ENCODE measurements at regions not wholly inside any gene's neighbourhood (a gene's known extent, or its start where the extent isn't known, plus 50 kb on each side); places are given as distances from the start of the nearest gene placed in this dataset.
"Not testable (repeated sequence)": the region's sequence is repeated elsewhere in the genome, so short reads cannot be mapped to it uniquely, and the experiment has no call there.

DNA sequence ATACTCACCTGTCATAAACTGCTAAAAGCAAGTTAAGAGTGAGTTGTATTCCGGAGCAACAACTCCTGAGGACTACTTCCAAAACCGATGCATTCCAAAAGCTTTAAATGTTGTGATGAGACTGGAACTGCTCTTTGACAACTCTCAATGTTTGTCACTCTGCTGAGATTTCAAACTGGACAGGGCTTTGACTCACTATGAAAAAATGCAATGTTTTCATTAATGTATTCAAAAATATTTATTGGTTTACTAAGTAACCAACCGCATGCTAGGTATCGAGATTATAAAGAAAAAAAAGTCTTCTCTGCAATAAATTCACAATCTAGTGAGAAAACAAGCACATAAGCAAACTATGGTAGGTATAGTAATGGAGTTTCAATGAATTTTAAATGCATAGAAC is 107.9 kb upstream of the GNAI1 start:
- no peaks in the 10 kb centered on the region for H3K36me3 ChIP-seq (ENCODE audit: control insufficient read depth in 2 of 2, insufficient read depth in 2 of 2, low read length in 1 of 2)
- H3K4me1 ChIP-seq (ENCODE audit: control insufficient read depth in 2 of 2, insufficient read depth in 2 of 2, low read length in 1 of 2): no peaks in the 10 kb centered on the region
- H3K27ac ChIP-seq (ENCODE audit: low read depth in 2 of 2, low read length in 1 of 2): no peak overlapping the region
- H3K4me3 ChIP-seq (ENCODE audit: low read depth in 1 of 2, low read length in 2 of 2): no peak overlapping the region
- 89 to 90% methylated on average over 4 of the region's 4 CpGs for WGBS, 2 donors
- no peaks in the 10 kb centered on the region for H3K27me3 ChIP-seq (ENCODE audit: control insufficient read depth in 1 of 2, insufficient read depth in 2 of 2, low read length in 2 of 2)
- no peaks in the 10 kb centered on the region for H3K9me3 ChIP-seq (ENCODE audit: control insufficient read depth in 2 of 2, insufficient read depth in 1 of 2, low read depth in 1 of 2, low read length in 1 of 2)

DNA sequence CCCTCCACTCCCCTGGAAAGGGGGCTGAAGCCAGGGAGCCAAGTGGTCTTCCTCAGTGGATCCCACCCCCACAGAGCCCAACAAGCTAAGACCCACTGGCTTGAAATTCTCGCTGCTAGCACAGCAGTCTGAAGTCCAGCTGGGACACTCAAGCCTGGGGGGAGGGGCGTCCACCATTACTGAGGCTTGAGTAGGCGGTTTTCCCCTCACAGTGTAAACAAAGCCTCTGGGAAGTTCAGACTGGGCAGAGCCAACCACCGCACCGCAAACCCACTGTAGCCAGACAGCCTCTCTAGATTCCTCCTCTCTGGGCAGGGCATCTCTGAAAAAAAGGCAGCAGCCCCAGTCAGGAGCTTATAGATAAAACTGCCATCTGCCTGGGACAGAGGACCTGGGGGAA is 114.4 kb upstream of the GNAI1 start:
- not testable (repeated sequence) for H3K36me3 ChIP-seq (ENCODE audit: control insufficient read depth in 2 of 2, insufficient read depth in 2 of 2, low read length in 1 of 2); H3K9me3 ChIP-seq (ENCODE audit: control insufficient read depth in 2 of 2, insufficient read depth in 1 of 2, low read depth in 1 of 2, low read length in 1 of 2); H3K4me1 ChIP-seq (ENCODE audit: control insufficient read depth in 2 of 2, insufficient read depth in 2 of 2, low read length in 1 of 2); H3K27ac ChIP-seq (ENCODE audit: low read depth in 2 of 2, low read length in 1 of 2); H3K4me3 ChIP-seq (ENCODE audit: low read depth in 1 of 2, low read length in 2 of 2); H3K27me3 ChIP-seq (ENCODE audit: control insufficient read depth in 1 of 2, insufficient read depth in 2 of 2, low read length in 2 of 2)
- WGBS, 2 donors: 46 to 74% methylated on average over 5 of the region's 5 CpGs

DNA sequence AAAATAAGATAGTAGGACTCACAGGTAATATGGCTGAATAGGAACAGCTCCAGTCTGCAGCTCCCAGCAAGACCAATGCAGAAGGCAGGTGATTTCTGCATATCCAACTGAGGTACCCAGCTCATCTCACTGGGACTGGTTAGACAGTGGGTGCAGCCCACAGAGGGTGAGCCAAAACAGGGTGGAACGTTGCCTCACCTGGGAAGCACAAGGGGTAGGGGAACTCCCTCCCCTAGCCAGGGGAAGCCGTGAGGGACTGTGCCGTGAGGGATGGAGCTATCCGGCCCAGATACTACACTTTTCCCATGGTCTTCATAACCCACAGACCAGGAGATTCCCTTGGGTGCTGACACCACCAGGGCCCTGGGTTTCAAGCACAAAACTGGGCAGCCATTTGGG is 114.8 kb upstream of the GNAI1 start:
- H3K4me1 ChIP-seq (ENCODE audit: control insufficient read depth in 2 of 2, insufficient read depth in 2 of 2, low read length in 1 of 2); H3K9me3 ChIP-seq (ENCODE audit: control insufficient read depth in 2 of 2, insufficient read depth in 1 of 2, low read depth in 1 of 2, low read length in 1 of 2); H3K27ac ChIP-seq (ENCODE audit: low read depth in 2 of 2, low read length in 1 of 2); H3K4me3 ChIP-seq (ENCODE audit: low read depth in 1 of 2, low read length in 2 of 2); H3K36me3 ChIP-seq (ENCODE audit: control insufficient read depth in 2 of 2, insufficient read depth in 2 of 2, low read length in 1 of 2); H3K27me3 ChIP-seq (ENCODE audit: control insufficient read depth in 1 of 2, insufficient read depth in 2 of 2, low read length in 2 of 2): not testable (repeated sequence)
- WGBS, 2 donors: 67 to 78% methylated on average over 4 of the region's 4 CpGs

DNA sequence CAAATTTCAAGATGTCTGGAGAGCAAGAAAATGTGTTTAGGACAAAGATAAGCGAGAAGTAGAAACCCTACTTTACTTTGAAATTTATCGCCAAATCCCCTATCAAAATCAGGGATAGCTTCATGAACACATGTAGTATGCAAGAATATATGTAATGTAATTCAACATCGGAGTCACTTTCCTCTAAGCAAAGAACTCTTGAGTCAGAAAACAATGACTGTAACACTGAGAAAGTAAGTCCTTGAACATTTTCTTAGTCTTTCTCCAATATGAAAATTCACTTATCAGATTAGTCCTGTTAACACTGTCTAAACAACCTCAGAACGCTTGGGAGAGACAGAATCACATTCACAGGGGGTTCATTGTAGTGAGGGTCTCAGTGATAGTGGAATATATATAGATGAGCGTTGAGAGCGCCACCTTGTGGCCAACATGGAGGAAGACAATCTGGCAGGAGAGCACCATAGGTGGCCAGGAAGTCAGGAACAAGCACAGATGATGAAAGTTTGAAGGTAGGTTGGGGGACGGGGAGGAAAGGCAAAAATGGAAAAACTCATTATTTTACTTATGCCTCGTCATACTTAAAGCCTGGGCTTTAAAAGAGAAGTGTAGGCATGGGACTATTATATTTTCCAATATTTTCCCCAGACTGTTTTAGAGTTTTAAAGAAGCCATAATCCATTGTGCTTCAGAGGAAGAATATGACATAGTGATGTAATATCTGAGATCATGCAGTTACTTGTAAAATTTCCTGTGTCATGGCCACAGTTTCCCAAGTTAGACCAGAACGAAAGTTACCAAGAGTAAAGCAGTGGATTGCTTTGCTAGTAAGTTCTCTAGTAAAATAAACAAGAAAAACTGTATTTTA is 115.5 kb upstream of the GNAI1 start:
- H3K4me1 ChIP-seq (ENCODE audit: control insufficient read depth in 2 of 2, insufficient read depth in 2 of 2, low read length in 1 of 2): no peaks in the 10 kb centered on the region
- H3K27ac ChIP-seq (ENCODE audit: low read depth in 2 of 2, low read length in 1 of 2): no peak overlapping the region
- H3K9me3 ChIP-seq (ENCODE audit: control insufficient read depth in 2 of 2, insufficient read depth in 1 of 2, low read depth in 1 of 2, low read length in 1 of 2): no peaks in the 10 kb centered on the region
- no peak overlapping the region for H3K4me3 ChIP-seq (ENCODE audit: low read depth in 1 of 2, low read length in 2 of 2)
- WGBS, 2 donors: 37% methylated on average over 9 of the region's 9 CpGs
- no peaks in the 10 kb centered on the region for H3K27me3 ChIP-seq (ENCODE audit: control insufficient read depth in 1 of 2, insufficient read depth in 2 of 2, low read length in 2 of 2)
- no peaks in the 10 kb centered on the region for H3K36me3 ChIP-seq (ENCODE audit: control insufficient read depth in 2 of 2, insufficient read depth in 2 of 2, low read length in 1 of 2)

DNA sequence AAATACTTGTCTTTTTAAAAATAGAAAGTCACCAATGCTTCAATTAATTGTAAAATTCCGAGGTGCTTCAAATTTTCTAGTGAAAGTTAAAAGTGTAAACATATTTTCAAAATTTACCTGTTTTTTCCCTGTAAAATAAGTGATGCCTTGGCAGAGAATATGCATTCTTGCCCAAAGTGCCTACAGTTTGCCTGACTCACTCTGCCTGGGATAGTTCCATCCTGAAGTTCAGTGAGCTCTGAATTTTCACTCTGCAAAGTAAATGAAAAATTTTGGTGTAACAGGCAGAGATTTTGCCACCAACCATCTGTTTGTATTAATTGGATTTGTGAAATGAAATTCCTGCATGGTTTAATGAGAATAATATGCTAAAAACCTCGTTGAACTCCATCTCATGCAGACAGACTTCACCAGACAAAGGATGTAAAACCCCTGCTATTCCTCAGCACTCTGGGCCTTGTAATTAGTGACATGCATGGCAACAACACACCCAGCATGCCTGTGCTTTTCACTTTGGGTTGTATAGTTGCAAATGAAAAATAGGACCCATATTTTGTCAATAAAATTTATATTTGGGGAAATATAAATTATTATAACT is 117.4 kb upstream of the GNAI1 start:
- Histone ChIP-seq H3K9me3 (ENCODE audit: control insufficient read depth in 2 of 2, insufficient read depth in 1 of 2, low read depth in 1 of 2, low read length in 1 of 2) (no peaks in the 10 kb centered on the region), H3K36me3 (ENCODE audit: control insufficient read depth in 2 of 2, insufficient read depth in 2 of 2, low read length in 1 of 2) (no peaks in the 10 kb centered on the region), H3K4me1 (ENCODE audit: control insufficient read depth in 2 of 2, insufficient read depth in 2 of 2, low read length in 1 of 2) (no peaks in the 10 kb centered on the region), H3K27me3 (ENCODE audit: control insufficient read depth in 1 of 2, insufficient read depth in 2 of 2, low read length in 2 of 2) (no peaks in the 10 kb centered on the region), H3K27ac (ENCODE audit: low read depth in 2 of 2, low read length in 1 of 2) (no peak overlapping the region), H3K4me3 (ENCODE audit: low read depth in 1 of 2, low read length in 2 of 2) (no peak overlapping the region)
- 54 to 60% methylated on average over 2 of the region's 2 CpGs for WGBS, 2 donors

DNA sequence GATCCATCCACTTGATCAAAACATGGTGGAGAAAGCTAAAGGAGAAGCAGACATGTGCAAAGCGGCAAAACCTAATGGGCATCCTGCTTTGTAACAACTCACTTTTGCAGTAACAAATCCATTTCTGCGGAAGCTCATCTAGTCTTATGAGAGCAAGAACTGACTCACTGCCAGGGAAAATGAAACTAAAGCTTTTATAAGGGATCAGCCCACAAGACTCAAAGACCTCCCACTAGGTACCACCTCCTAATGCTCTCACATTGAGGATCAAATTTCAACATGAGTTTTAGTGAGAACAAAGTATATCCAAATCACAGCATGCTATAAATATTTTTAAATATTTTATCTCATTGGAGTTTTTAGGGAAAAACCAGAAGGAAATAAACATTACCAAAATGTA is 120.1 kb upstream of the GNAI1 start:
- Histone ChIP-seq H3K4me3 (ENCODE audit: low read depth in 1 of 2, low read length in 2 of 2) (no peak overlapping the region), H3K36me3 (ENCODE audit: control insufficient read depth in 2 of 2, insufficient read depth in 2 of 2, low read length in 1 of 2) (no peaks in the 10 kb centered on the region)

DNA sequence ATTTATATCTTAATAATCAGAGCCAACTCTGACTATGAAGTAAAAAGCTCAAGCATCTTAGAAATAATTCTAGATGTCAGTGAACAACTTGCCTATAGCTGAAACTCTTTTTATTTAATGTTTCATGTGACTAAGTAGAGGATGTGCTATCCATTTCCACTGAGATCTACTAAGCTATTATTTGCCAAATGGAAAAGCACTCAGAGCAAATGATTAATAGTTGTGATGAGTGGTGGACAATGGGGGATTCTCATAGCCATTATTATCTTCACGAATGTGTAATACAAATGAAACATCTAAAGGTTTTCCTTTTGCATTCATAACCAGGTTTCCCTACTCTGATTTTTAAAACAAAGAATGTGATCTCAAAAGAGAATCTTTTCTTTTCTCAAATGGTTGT is 126.6 kb upstream of the GNAI1 start:
- H3K9me3 ChIP-seq (ENCODE audit: control insufficient read depth in 2 of 2, insufficient read depth in 1 of 2, low read depth in 1 of 2, low read length in 1 of 2): no peaks in the 10 kb centered on the region
- WGBS, 2 donors: 33 to 50% methylated on average over 1 of the region's 1 CpG
- H3K4me3 ChIP-seq (ENCODE audit: low read depth in 1 of 2, low read length in 2 of 2): no peak overlapping the region
- no peak overlapping the region for H3K27ac ChIP-seq (ENCODE audit: low read depth in 2 of 2, low read length in 1 of 2)
- H3K4me1 ChIP-seq (ENCODE audit: control insufficient read depth in 2 of 2, insufficient read depth in 2 of 2, low read length in 1 of 2): no peaks in the 10 kb centered on the region
- no peaks in the 10 kb centered on the region for H3K27me3 ChIP-seq (ENCODE audit: control insufficient read depth in 1 of 2, insufficient read depth in 2 of 2, low read length in 2 of 2)
- H3K36me3 ChIP-seq (ENCODE audit: control insufficient read depth in 2 of 2, insufficient read depth in 2 of 2, low read length in 1 of 2): no peaks in the 10 kb centered on the region

More for the DNA sequence above, 120.1 kb upstream of the GNAI1 start:
- H3K27ac ChIP-seq (ENCODE audit: low read depth in 2 of 2, low read length in 1 of 2): no peak overlapping the region
- no peaks in the 10 kb centered on the region for H3K27me3 ChIP-seq (ENCODE audit: control insufficient read depth in 1 of 2, insufficient read depth in 2 of 2, low read length in 2 of 2)
- 89 to 93% methylated on average over 2 of the region's 2 CpGs for WGBS, 2 donors
- no peaks in the 10 kb centered on the region for H3K4me1 ChIP-seq (ENCODE audit: control insufficient read depth in 2 of 2, insufficient read depth in 2 of 2, low read length in 1 of 2)
- no peaks in the 10 kb centered on the region for H3K9me3 ChIP-seq (ENCODE audit: control insufficient read depth in 2 of 2, insufficient read depth in 1 of 2, low read depth in 1 of 2, low read length in 1 of 2)

DNA sequence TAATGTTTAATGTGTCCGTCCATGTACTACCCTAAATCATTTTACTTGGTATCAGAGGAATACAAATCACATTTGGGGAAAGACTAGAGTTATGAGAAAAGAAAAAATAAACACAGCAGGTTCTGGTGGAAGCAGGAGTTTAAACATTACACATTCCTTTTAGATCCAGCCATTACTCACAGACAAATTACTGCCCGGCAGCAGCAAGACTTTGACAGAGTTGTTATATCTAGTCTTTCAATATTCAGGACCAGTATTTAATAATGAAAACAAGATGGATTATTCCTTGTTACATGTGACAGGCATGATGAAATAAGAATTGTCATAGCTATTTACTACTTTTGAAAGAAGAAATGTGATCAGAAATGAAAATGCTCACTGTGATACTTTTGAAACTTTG is 131.8 kb upstream of the GNAI1 start:
- Histone ChIP-seq H3K36me3 (ENCODE audit: control insufficient read depth in 2 of 2, insufficient read depth in 2 of 2, low read length in 1 of 2) (no peaks in the 10 kb centered on the region), H3K27ac (ENCODE audit: low read depth in 2 of 2, low read length in 1 of 2) (no peak overlapping the region), H3K4me3 (ENCODE audit: low read depth in 1 of 2, low read length in 2 of 2) (no peak overlapping the region), H3K4me1 (ENCODE audit: control insufficient read depth in 2 of 2, insufficient read depth in 2 of 2, low read length in 1 of 2) (no peaks in the 10 kb centered on the region), H3K9me3 (ENCODE audit: control insufficient read depth in 2 of 2, insufficient read depth in 1 of 2, low read depth in 1 of 2, low read length in 1 of 2) (no peaks in the 10 kb centered on the region), H3K27me3 (ENCODE audit: control insufficient read depth in 1 of 2, insufficient read depth in 2 of 2, low read length in 2 of 2) (no peaks in the 10 kb centered on the region)
- WGBS, 2 donors: 35 to 36% methylated on average over 2 of the region's 2 CpGs

DNA sequence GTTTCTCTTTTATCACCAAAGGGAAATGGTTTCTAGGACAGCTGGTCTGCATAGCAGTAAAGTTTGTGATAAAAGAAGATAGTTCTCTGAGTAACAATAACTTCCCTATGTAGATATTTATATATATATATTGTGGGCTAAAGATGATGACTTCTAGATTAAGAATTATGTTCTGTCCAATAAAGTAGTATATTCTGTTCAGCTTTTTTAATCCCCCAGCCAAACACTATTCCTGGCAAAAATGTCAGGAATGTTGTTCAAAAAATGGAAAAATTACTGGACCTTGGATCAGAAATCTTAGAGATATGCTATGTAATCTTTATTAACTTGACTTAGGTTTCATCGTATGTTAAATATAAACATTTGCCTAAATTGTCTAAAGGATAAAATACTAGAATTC is 136.3 kb upstream of the GNAI1 start:
- WGBS, 2 donors: 52 to 57% methylated on average over 1 of the region's 1 CpG
- Histone ChIP-seq H3K27me3 (ENCODE audit: control insufficient read depth in 1 of 2, insufficient read depth in 2 of 2, low read length in 2 of 2) (no peaks in the 10 kb centered on the region), H3K36me3 (ENCODE audit: control insufficient read depth in 2 of 2, insufficient read depth in 2 of 2, low read length in 1 of 2) (no peaks in the 10 kb centered on the region), H3K4me3 (ENCODE audit: low read depth in 1 of 2, low read length in 2 of 2) (no peak overlapping the region), H3K4me1 (ENCODE audit: control insufficient read depth in 2 of 2, insufficient read depth in 2 of 2, low read length in 1 of 2) (no peaks in the 10 kb centered on the region), H3K9me3 (ENCODE audit: control insufficient read depth in 2 of 2, insufficient read depth in 1 of 2, low read depth in 1 of 2, low read length in 1 of 2) (no peaks in the 10 kb centered on the region), H3K27ac (ENCODE audit: low read depth in 2 of 2, low read length in 1 of 2) (no peak overlapping the region)

DNA sequence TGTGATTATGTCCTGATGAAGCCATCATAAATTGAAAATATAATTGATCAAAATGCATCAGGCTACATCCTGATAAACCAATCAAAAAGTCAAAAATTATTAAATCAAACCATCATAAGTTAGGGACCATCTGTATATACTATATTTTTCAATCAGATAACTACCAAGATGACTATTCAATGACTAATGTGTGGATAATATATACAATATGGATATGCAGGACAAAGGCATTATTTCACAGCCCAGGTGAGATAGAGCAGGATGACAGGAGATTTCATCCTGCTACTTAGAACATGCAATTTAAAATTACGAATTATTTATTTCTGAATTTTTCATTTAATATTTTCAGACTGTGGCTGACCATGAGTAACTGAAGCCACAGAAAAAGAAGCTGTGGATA is 137.3 kb upstream of the GNAI1 start:
- 76 to 87% methylated on average over 1 of the region's 1 CpG for WGBS, 2 donors
- Histone ChIP-seq H3K4me3 (ENCODE audit: low read depth in 1 of 2, low read length in 2 of 2) (no peak overlapping the region), H3K4me1 (ENCODE audit: control insufficient read depth in 2 of 2, insufficient read depth in 2 of 2, low read length in 1 of 2) (no peaks in the 10 kb centered on the region), H3K27ac (ENCODE audit: low read depth in 2 of 2, low read length in 1 of 2) (no peak overlapping the region), H3K27me3 (ENCODE audit: control insufficient read depth in 1 of 2, insufficient read depth in 2 of 2, low read length in 2 of 2) (no peaks in the 10 kb centered on the region), H3K36me3 (ENCODE audit: control insufficient read depth in 2 of 2, insufficient read depth in 2 of 2, low read length in 1 of 2) (no peaks in the 10 kb centered on the region), H3K9me3 (ENCODE audit: control insufficient read depth in 2 of 2, insufficient read depth in 1 of 2, low read depth in 1 of 2, low read length in 1 of 2) (no peaks in the 10 kb centered on the region)
